HG03039 (cell line): ENCODE measurements at regions not wholly inside any gene's neighbourhood (a gene's known extent, or its start where the extent isn't known, plus 50 kb on each side); places are given as distances from the start of the nearest gene placed in this dataset.
"Not testable (repeated sequence)": the region's sequence is repeated elsewhere in the genome, so short reads cannot be mapped to it uniquely, and the experiment has no call there.

Experiments
- ATAC-seq: cut with Tn5 transposase; IDR thresholded peaks from one replicate; pipeline ENCODE4 v1.9.1; 2021; ENCODE audit warnings: mild to moderate bottlenecking, moderate library complexity; ENCODE audit not compliant: unreplicated experiment

DNA sequence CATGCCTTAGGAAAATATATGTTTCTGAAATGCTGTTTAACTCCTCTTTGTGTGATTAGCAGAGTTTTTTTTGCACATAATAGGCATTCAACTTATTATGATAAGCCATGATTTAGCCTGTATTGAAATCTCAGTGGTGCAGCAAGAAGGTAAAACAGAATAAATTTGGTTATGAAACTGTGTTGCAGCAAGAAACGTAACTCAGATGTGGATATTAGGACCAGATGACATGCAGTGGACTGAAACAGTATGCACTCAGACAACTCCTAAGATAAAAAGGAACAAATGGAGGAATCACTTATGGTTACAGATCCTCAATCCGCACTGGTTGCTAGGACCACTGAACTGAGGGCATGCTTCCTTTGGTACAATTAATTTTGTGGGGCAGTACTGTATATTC lies 254.2 kb upstream of the HSF2 start:
- ATAC-seq, result no peak

GRCh38 chr6:122145741-122146240 lies 253.7 kb upstream of the HSF2 start:
- no peak for ATAC-seq

DNA sequence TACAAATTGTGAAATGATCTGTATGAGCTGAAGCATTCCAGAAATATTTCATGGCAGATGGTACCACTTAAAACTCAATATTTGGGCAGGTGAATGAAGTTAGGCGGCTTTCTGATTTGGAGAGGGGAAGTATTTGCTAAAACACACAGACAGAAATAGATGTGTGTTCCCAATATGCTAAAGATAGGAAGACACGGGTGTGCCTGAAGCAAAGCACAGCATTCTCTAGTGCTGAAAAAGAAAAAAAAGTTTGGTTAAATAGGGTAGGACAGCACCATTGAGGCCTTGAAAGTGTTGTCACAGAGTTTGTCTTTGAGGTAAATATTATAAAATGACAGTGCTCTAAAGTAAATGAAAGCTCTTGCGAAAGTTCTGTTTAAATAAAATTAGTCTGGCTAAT lies 252.2 kb upstream of the HSF2 start:
- no peak for ATAC-seq

- ATAC-seq, result no peak
These were observed 248.4 kb upstream of the HSF2 start for GRCh38 chr6:122151066-122151465.

DNA sequence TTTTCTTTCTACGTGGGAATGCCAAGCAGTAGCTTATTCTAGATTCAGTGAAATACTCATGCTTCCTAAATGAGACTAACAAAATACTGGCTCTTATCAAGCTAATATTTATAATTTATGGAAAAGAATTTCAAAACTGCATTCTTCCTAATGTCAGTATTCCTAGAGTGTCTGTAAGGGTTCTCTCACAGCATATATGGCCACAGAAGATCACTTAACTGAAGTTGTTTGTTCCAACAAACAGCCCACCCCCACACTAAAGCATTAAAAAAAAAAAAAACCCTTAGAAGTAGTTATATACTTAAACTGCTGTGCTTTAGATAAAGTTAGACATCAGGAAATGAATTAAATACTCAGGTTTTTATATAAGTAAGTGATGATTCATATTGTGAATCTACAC lies 247.7 kb upstream of the HSF2 start:
- ATAC-seq, result no peak

- ATAC-seq, result no peak
These were observed 245.9 kb upstream of the HSF2 start for GRCh38 chr6:122153557-122153956.

DNA sequence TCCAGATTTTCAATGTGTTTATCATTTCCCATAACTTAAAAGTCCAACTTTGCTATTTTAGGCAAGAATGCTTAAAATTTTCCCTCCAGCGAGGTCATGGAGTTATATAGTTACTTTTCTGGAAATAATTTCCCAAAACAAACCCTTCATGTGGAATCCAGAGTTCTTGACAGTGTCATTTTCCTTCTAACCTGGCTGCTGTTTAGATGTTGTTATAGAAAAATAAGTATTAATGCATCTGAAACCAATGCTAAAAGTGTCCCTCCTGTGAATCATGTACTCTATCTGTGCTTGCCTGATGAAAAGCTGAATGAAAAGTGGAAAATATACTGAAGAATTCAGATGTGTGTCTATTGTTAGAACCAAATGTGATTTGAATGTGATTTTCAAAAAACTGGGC lies 245.3 kb upstream of the HSF2 start:
- no peak for ATAC-seq

DNA sequence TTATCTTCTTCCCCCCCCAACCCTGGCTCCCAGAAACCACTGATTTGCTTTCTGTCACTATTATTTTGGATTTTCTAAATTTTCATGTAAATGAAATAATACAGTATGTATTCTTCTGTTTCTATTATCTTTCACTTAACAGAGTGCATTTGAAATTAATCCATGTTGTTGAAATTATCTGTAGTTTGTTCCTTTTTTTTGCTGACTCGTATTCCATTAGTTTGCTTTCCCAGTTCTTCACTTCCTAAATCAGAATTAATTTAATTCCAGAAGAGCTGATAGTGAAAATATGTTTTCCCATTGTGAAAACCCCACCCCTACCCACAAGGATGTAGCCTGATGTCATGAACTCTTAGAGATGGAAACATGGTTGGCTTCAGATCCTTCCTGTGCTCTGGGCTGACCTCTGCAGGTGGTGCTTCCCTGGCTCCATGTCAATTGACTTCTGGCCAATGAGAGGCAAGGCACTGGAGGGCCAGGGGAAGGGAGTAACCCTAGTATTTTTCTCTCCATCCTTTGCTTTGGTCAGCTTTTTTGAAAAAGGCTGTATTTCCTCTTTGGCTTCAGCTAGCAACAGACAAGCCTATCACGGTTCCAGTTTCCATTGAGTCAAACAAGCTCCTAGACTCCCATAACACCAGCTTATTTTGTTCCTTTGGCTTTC lies 244.4 kb upstream of the HSF2 start:
- ATAC-seq, result no peak

GRCh38 chr6:122161136-122161535 lies 238.3 kb upstream of the HSF2 start:
- no peak for ATAC-seq

DNA sequence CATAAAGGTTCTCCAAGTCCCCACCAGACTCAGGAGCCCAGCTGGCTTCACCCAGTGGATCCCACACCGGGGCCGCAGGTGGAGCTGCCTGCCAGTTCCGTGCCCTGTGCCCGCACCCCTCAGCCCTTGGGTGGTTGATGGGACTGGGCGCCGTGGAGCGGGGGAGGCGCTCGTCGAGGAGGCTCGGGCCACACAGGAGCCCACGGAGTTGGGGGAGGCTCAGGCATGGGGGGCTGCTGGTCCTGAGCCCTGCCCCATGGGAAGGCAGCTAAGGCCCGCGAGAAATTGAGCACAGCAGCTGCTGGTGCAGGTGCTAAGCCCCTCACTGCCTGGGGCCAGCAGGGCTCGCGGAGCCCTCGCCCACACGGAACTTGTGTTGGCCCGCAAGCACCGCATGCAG lies 234.4 kb upstream of the HSF2 start:
- no peak for ATAC-seq

DNA sequence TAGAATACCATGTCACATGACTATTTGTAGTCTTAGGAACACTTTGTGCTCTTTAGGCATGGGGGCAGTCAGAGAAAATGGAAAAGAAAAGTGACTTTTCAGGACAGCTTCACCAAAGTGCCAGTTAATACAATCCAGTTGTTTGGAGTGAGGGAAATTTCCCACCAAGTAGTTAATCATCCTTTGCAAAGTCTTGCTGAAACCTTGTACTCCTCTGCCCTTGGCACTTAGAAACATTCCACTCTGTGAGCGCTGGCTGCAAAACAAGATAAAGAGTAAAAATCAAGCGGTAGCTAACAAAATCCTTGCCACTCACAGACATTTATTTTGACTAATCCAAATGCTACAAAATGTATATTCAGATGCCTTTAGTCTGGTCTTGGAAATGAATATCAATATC lies 229.2 kb upstream of the HSF2 start:
- ATAC-seq, result no peak

- ATAC-seq, result no peak
These were observed 220.5 kb upstream of the HSF2 start for GRCh38 chr6:122178988-122179387.

DNA sequence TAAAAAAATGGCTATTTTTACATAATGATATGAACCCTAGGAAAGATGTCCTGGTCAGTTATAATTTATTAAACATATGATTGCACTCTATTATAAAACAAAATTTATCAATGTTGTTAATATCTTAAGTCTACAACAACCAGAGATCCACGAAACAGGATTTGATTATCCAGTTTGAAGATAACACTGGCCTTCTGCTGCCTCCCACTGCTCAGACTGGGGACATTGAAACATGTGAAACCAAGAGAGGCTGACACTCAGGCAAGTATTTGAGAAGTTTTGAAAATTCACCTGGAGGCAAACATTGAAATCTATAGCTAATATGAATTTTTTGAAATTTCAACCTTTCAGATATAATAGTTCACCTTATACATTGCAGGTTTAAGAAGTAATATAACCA lies 219.3 kb upstream of the HSF2 start:
- no peak for ATAC-seq

- ATAC-seq, result no peak
These were observed 217.4 kb upstream of the HSF2 start for GRCh38 chr6:122182061-122182460.

- ATAC-seq, result no peak
These were observed 215.0 kb upstream of the HSF2 start for GRCh38 chr6:122184401-122184827.

- not testable (repeated sequence) for ATAC-seq
These were observed 214.0 kb upstream of the HSF2 start for GRCh38 chr6:122185458-122185857.

- no peak for ATAC-seq
These were observed 212.3 kb upstream of the HSF2 start for GRCh38 chr6:122187186-122187585.

DNA sequence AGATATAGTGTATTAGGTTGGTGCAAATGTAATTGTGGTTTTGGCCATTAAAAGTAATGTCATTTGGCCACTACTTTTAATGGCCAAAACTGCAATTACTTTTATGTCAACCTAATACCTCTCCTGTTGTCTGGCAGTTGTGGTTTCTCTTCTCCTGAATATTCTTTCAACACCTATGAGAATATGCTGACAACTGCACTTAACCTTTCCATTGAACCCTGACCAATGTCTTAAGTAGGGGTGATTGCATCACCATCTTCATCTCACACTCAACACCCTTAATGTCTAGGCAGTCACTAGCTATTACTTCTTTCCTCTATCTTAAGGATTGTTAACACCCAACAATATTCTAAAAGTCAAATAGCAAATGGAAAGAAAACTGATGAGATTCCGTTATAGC lies 200.5 kb upstream of the HSF2 start:
- ATAC-seq, result no peak

- ATAC-seq, result no peak
These were observed 199.0 kb upstream of the HSF2 start for GRCh38 chr6:122200440-122200839.

GRCh38 chr6:122202576-122203137 lies 196.8 kb upstream of the HSF2 start:
- no peak for ATAC-seq

GRCh38 chr6:122207061-122207460 lies 192.4 kb upstream of the HSF2 start:
- ATAC-seq, result no peak

- ATAC-seq, result no peak
These were observed 191.7 kb upstream of the HSF2 start for GRCh38 chr6:122207794-122208193.
